ENCODE measurements at regions not wholly inside any gene's neighbourhood (a gene's known extent, or its start where the extent isn't known, plus 50 kb on each side); places are given as distances from the start of the nearest gene placed in this dataset.
"Not testable (repeated sequence)": the region's sequence is repeated elsewhere in the genome, so short reads cannot be mapped to it uniquely, and the experiment has no call there.

GRCh38 chrX:109172091-109172602, 309.7 kb downstream of the GUCY2F start:
- no peak for TF ChIP-seq CTCF (conservative IDR thresholded peaks at IDR 0.05)
- no peak overlapping the region for H3K27ac ChIP-seq

GRCh38 chrX:109155161-109155560, 326.7 kb downstream of the GUCY2F start:
- TF ChIP-seq CTCF (conservative IDR thresholded peaks at IDR 0.05): no peak
- no peak overlapping the region for H3K27ac ChIP-seq

- not testable (repeated sequence) for H3K27ac ChIP-seq
Observed at GRCh38 chrX:109144173-109144572, 337.7 kb downstream of the GUCY2F start.

GRCh38 chrX:109140463-109140862, 341.4 kb downstream of the GUCY2F start:
- H3K27ac ChIP-seq: no peak overlapping the region
- TF ChIP-seq CTCF (conservative IDR thresholded peaks at IDR 0.05): no peak

GRCh38 chrX:109134777-109135176, 347.1 kb downstream of the GUCY2F start:
- TF ChIP-seq CTCF (conservative IDR thresholded peaks at IDR 0.05): no peak
- no peak overlapping the region for H3K27ac ChIP-seq

GRCh38 chrX:109125304-109125703, 356.6 kb downstream of the GUCY2F start:
- no peak for TF ChIP-seq CTCF (conservative IDR thresholded peaks at IDR 0.05)
- H3K27ac ChIP-seq: no peak overlapping the region

- H3K27ac ChIP-seq: no peak overlapping the region
- TF ChIP-seq CTCF (conservative IDR thresholded peaks at IDR 0.05): no peak
Observed at GRCh38 chrX:109089359-109089758, 353.0 kb upstream of the IRS4 start.

GRCh38 chrX:109077788-109078187, 341.4 kb upstream of the IRS4 start:
- TF ChIP-seq CTCF (conservative IDR thresholded peaks at IDR 0.05): no peak
- no peak overlapping the region for H3K27ac ChIP-seq

- H3K27ac ChIP-seq: not testable (repeated sequence)
Observed at GRCh38 chrX:109054181-109054581, 317.8 kb upstream of the IRS4 start.

Measured in VCaP (cell line).